SH-SY5Y (cell line): ENCODE measurements at regions not wholly inside any gene's neighbourhood (a gene's known extent, or its start where the extent isn't known, plus 50 kb on each side); places are given as distances from the start of the nearest gene placed in this dataset.

Source experiments
- GATA2 ChIP-seq: IDR thresholded peaks from 2 replicates; pipeline ENCODE4 v1.6.1; 2011; ENCODE audit warnings: mild to moderate bottlenecking, low read depth, low read length
- GATA3 ChIP-seq: IDR thresholded peaks from 2 replicates; pipeline ENCODE4 v1.6.1; 2011; ENCODE audit warnings: low read depth, mild to moderate bottlenecking, low read length, moderate library complexity

DNA sequence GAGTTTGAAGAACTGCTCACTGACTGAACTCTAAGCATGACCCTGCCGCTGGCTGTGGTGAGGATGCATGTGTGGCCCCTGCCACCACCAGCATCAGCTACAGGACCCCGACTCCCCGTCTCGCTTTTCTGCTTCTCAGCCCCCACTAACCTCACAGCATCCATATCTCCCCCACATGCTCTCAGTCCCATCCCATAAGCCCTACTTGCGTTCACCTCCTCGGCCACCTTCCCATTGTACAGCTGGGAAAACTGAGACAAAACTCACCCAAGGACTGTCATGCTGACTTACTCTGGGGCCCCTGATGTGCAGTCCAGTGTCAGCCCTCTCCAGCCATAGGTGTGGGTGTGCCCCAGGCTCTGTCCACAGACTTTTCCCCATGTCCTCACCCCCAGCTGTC is 104.2 kb upstream of the SH3BP4 start:
- TF ChIP-seq GATA2 (no peak), GATA3 (no peak)

DNA sequence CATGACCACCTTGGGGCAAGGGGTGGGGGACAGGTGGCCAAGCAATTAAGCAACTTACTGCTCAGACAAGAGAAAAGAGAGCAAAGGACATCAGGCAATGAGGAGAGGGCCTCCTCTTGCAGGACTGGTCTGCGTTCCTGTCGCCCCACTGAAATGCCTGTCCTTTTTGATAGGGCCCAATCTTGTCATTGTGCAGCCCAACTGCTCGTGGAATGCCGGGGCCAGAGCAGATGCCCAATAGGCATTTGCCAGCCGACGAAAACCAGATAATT is 104.5 kb upstream of the SH3BP4 start:
- TF ChIP-seq GATA2 (no peak), GATA3 (no peak)

DNA sequence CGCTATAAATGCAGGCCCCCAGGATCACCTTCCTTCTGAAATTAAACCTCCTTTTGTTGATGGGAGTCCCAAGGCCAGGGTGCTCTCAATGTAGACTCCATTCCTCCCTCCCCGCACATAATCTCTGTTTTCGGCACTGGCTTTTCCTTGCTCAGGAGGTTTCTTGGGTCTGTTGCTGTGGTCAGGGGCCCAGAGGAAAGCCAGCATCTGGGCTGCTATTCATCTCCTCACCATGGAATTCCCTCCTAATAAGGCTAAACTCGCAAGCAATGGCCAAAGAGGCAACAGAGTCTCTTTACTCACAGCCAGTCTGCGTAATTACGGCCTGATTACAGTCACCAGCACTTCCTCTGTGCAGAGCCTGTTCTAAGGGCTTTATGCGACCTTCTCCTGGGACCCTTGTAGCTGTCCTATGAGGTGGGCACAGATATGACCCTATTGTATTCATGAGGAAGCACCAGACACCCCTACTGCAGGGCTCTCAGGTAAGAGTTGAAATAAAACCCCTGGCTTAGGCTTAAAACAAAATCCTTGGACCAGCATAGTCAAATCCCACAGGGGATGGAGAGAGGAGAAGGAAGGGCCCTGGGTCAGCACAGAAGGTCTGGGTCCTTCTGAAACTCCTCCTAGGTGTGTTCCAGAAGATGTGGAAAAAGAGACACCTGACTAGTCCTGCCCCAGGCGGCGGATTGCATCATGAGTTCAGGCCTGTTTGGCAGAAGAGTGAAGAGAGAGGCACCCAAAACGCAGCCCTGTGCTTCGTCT is 105.0 kb upstream of the SH3BP4 start:
- no peak for TF ChIP-seq GATA3
- no peak for TF ChIP-seq GATA2

DNA sequence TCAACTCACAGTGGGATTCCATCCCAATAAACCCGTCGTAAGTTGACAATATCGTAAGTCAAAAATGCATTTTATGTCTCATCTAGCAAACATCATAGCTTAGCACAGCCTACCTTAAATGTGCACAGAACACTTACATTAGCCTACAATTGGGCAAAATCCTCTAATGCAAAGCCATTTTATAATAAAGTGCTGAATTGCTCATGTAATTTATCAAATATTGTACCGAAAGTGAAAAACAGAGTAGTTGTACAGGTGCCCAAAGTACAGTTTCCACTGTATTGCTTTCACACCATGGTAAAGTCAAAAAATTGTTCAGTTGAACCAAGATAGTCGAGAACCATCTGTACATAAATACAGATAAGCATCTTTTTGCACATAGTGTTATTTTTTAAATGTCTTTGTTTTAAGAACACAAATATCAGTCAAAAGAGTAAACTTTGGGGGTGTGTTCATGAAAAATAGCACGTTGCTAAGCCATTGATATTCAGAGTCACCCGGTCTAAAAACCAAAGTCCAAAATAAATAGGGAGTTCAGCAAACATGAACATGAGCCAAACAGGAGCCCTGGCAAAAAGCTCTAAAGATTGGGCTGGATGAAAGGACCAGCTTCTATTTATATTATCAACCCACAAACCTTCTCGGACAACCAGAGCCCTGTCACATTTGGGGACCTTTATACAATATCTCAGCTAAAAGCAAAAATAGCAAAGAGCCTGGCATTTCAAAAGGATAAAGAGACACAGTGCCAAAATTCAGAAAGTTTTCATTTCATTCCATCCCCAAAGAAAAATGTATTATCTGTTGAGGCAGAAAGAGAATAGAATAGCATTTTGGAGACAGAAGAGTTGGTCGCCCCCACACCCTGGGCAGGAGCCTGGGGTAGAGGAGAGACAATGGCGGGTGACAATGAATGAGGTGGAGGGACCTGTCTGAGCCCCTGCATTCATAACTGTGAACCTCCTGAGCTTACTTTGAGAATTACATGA is 105.9 kb upstream of the SH3BP4 start:
- no peak for TF ChIP-seq GATA3
- no peak for TF ChIP-seq GATA2

DNA sequence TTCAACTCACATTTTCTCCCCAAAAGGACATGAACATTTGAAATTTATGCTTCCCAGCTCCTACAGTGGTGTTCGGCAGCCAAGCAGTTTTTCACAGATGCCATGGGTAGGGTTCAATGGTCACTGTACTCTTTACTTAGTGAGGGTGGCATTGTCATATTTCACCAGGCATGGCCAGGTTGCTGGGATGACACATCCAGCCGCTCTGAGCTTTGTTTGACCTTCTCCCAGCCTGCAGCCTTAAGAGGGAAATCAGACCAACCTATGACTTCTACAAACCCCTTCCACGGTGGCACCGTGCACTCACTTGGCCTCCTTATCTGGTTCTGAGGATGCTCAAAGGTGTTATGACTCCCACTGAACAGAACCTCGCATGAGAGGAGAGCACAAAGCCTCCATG is 108.4 kb upstream of the SH3BP4 start:
- TF ChIP-seq GATA3 (no peak), GATA2 (no peak)

DNA sequence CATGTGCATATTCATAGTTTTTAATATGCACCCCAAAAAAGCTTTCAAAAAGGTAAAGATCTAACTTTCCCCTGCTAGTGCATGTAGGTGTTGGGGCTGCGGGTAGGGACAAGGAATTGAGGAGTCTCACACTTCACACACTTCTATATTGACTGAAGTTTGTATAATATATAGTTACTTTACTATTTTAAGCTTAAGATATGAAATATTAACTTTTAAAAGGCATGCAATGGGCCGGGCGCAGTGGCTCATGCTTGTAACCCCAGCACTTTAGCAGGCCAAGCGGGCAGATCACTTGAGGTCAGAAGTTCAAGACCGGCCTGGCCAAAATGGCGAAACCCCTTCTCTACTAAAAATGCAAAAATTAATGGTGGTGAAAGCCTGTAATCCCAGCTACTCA is 109.1 kb upstream of the SH3BP4 start:
- TF ChIP-seq GATA3, result no peak
- TF ChIP-seq GATA2, result no peak

DNA sequence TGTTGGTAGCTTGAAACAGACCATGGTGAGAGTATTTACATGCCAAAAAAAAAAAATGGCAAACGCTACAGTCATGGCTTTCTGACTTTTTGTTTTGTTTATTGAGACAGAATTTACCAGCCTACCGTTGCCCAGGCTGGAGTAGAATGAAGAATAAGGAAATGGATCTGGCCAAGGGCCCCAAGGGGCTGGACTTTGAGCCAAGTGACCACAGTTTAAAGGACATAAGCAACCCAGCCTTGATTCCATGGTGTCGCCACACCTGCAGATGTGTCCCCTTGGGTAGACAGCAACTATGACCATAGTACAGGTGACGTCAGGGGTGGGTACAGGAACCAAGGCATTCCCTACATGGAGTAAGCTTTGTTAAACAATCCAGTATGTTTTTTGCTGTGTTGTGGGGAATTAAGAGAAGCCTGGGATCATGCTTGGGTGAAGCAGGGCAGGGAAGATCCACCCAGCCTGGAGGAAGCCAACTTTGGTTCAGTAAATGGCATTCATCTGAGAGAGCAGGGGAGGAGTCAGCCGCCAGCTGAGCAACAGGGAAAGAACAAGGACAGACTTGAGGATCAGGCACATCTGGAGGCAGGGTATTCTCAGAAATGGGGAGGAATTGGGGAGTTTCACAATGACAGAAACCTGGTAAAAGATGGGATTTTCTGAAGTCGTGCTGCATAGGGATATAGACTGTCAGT is 110.3 kb upstream of the SH3BP4 start:
- TF ChIP-seq GATA3 (no peak), GATA2 (no peak)

DNA sequence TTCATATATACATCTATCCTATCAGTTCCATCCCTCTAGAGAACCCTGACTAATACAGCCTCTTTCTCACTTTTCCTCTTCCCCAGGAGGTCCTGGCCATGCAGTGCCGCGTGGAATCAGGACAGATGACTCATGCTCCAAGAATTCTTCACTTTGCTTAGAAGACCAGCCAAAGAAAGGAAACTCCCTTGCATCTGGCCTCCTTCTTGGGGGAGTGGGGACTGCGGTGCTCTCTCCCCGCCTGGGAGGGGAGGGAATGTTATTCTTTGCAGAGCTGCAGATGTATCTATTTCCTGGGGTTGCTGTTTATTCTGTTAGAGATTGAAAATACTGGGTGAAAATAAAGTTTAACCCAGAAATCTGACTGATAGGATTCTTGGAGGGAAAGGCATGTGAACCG is 111.5 kb upstream of the SH3BP4 start:
- no peak for TF ChIP-seq GATA3
- no peak for TF ChIP-seq GATA2

DNA sequence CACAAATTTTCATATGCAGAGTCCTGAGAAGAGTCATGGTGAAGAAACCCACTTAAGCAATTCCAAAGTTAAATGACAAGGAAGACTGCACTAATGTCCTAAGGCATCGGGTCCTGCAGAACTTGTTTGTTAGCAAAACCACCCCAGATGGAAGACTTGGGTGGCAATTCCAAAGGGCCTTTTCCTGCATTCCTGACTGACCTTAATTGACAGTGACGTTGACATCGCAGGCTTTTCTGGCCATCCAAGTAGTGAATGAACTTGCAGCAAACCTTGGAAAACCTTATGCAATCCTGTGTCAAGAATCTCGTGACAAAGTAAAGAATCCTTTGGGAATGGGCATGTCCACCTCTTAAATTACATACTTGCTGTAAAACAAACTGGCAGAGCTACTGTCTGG is 112.5 kb upstream of the SH3BP4 start:
- TF ChIP-seq GATA2 (no peak), GATA3 (no peak)

DNA sequence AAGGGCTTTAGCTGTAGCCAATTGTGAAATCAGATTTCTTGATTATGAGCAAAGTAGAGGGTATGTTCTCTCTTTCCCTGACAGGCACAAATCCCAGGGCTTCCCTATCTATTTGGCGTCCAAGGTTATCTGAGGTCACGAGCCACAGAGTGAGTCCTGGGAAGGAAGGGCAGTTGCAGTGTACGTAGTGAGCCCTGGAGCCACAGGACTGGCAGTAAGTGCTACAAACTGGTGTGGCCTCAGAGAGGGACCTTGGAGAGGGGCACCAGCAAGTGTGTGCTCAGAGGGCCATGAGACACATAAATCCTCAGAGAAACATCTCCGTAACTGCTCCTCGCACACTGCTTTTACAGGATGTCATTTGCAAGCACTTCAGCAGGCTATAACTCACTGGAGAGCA is 115.5 kb upstream of the SH3BP4 start:
- TF ChIP-seq GATA2 (peak; percentile 59; the same call in 1 of the 2 replicates), GATA3 (no peak)

DNA sequence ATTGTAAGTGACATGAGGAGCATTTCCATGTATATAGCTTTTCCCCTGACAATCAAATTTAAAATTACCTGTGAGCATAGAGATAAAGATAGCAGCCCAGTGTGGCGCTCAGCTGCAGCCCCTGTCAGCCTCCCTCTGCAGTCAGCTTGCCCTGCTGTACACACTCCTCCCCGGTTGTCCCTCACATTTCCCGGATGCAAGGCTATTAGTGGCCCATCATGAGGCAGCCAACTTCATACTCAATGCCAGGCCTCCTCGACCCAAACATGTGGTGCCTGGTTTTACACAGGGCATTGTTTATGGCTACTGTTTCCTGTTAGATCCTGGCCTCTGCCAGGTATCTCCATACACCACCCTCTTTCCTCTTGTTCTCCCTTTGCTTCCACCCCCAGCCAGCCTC is 116.1 kb upstream of the SH3BP4 start:
- TF ChIP-seq GATA2 (no peak), GATA3 (no peak)

DNA sequence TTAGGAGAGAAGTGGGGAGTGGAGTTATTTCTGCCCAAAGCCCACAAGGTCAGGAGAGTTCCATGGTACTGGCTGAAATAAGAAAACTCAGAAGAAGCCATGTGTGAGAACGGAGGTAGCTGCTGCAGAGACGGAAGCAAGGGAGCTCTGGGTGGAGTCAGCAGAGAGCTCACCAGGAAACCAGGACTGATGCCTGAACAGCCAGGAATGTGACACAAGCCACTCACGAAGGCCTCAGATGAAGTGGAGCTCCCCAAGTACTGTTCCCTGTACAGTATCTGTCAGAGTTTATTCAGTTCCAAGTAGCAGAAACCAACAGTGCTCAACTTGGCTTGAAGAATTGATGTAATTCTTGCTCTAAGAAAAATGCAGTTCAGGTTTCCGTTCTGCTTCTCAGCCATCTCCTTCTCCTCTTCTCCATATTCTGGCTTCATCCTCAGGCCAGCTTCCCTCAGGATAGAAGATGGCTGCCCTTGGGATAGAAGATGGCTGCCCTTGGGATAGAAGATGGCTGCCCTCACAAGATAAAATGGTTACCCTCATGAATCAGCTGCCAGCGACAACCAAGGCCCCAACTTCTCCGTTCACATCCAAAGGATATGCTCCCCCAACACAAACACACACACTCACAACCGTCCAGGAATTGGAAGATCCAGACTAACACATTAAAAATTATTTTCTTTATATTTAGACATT is 117.4 kb upstream of the SH3BP4 start:
- TF ChIP-seq GATA3 (no peak), GATA2 (no peak)

DNA sequence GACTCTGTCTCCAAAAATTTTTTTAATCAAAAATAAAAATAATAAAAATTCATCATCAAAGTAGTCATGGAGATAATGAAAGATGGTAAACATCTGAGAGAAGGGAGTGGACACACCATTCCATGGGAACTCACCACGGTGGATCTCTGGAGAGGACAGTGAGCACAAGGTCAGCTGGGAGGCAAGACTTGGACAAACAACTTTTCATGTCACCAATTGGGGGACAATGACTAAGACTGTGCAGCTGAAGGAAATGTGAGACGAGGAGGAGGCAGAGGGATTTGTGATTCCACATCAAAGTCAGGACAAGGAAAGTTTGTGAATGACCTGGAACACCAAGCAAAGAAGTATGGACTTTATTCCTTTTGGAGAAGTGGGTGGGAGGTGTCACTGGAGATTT is 121.0 kb upstream of the SH3BP4 start:
- no peak for TF ChIP-seq GATA3
- no peak for TF ChIP-seq GATA2

DNA sequence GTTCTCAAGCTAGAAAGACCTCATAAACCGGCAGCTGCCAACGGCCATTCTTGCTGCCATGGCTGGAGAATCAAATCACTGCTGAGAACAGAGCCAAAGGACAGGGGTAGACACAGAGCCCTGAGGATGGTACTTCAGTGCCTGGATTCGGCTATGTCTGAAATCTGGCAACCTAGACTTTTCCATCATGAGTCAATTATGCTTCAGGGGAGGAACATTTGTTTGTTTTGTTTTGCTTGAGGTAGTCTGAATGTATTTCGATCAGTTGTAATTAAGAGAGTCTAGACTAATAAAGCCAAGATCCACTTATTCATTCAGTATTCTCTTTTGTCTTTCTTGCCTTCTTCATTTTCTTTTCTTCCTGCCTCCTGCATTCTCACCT is 122.8 kb upstream of the SH3BP4 start:
- no peak for TF ChIP-seq GATA2
- no peak for TF ChIP-seq GATA3
